Right ventricle myocardium superior (tissue), 1 donor: ENCODE measurements at regions not wholly inside any gene's neighbourhood (a gene's known extent, or its start where the extent isn't known, plus 50 kb on each side); places are given as distances from the start of the nearest gene placed in this dataset.
"Not testable (repeated sequence)": the region's sequence is repeated elsewhere in the genome, so short reads cannot be mapped to it uniquely, and the experiment has no call there.

Experiments
- ATAC-seq: fragments of 200-7000 bp; cut with Tn5 transposase; one replicate; pipeline ENCODE4 v1.9.1; 2020; ENCODE audit warnings: mild to moderate bottlenecking; ENCODE audit not compliant: poor library complexity
- DNase-seq: peaks from one replicate; pipeline ENCODE4 v3.0.0-alpha.2; 2020
- intact Hi-C: fragments of 100-400 bp; cut with DNase I; formaldehyde crosslinking; loops from one replicate; pipeline ENCODE4 v1.11.2; 2022
- donor health status: DM: no; HTN: yes; CAD: no; lungs with severe emphysema.

DNA sequence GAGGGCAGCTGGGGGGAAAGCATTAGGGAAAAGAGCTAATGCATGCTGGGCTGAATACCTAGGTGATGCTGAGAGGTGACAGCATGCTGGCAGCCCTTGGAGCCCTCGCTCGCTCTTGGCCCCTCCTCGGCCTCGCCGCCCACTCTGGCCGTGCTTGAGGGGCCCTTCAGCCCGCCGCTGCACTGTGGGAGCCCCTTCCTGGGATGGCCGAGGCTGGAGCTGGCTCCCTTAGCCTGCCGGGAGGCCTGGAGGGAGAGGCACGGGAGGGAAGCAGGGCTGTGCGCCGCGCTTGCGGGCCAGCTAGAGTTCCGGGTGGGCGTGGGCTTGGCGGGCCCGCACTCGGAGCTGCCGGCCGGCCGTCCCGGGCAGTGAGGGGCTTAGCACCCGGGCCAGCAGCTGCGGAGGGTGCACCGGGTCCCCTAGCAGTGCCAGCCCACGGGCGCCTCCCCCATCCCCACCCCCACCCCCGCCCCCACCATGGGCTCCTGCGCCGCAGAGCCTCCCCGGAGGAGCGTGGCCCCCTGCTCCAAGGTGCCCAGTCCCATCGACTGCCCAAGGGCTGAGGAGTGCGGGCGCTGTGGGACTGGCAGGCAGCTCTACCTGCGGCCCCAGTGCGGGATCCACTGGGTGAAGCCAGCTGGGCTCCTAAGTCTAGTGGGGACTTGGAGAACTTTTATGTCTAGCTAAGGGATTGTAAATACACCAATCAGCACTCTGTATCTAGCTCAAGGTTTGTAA is 1664.7 kb downstream of the BRINP3 start:
- DNase-seq = not testable (repeated sequence)

DNA sequence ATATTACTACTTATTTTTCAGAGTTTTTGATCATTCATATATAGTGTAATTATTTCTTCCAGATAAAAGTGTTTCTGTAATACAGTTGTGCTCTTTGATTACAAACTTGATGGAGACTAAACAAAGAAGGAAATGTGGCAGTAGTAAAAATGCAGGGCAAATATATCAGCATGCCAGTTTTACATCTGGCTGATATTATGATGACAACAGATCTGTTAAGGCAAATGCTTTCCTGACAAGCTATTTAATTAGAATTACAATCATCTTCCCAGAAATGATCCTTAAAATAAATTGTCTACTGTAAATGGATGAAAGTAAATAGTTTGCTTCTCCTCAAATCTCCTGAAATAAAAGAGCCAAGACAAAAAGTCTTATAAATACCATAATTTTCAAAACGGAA is 1659.8 kb downstream of the BRINP3 start:
- no peak for ATAC-seq
- DNase-seq = no peak
- intact Hi-C loops = no loop called here

More for the DNA sequence above, 1664.7 kb downstream of the BRINP3 start:
- ATAC-seq, intact Hi-C loops: not testable (repeated sequence)

DNA sequence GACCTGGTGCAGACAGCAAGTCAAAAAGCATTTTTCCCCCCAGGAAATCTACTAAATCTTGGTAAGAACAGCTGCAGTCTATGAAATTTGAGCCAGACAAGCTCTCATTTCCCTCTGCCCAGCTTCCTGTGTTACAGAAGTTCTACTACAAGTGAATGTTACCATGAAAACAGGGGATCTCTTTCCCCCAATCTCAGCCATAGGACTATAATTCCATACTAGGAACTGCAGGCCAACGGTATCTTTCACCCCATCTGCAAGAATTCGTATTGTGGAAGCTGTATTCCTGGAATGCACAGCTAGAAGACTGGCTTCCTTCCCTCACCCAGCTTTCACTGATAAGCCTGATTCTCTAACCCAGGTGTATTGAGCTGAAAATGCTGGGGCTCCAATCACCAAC is 1655.4 kb downstream of the BRINP3 start:
- intact Hi-C loops = no loop called here
- no peak for ATAC-seq
- DNase-seq = no peak

DNA sequence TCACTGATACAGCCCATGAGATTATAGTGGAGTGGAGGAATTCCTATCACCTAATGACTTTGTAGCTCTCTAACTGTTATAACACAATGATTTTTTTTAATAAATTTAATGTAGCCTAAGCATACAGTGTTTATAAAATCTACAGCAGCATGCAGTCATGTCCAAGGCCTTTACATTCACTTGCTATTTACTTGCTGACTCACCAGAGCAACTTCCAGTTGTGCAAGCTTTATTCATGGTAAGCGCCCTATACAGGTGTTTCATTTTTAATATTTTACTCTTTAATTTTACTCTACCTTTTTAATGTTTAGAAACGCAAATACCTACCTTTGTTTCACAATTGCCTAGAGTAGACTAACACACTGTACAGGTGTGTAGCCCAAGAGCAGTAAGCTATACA is 1652.2 kb downstream of the BRINP3 start:
- no peak for ATAC-seq
- intact Hi-C loops = no loop called here

DNA sequence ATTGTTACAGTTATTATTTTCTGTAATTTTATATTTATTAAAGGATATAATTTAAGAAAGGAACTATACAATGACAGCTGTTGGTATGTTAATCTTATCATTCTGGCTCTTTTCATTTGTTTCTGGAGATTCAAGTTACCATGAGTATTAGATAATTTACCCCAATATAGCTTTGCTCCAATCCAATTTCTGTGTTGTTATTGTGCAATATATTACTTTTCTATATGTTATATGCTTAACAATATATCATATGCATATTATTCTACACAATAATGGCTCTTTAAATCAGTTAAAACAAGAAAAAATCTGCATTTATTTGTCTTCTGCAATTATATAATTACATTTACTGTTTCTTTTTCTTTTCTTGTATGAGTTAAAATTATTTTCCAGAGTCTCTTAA is 1650.9 kb downstream of the BRINP3 start:
- DNase-seq = no peak
- ATAC-seq = no peak

More for the DNA sequence above, 1652.2 kb downstream of the BRINP3 start:
- no peak for DNase-seq

DNA sequence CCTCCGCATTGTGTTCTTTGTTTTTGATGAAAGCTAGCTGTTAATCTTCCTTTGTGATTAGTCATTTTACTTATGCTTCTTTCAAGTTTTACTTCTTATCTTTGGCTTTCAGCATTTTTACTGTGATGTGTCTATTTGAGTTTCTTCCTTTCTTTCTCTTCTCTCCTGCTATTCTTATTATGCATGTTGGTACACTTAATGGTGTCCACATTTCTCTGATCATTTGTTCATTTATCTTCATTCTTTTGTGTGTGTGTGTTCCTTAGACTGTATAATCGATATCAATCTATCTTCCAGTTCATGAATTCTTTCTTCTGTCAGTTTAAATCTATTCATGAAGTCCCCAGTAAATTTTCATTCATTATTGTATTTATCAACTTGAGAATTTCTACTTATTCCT is 1650.3 kb downstream of the BRINP3 start:
- intact Hi-C loops = no loop called here

More for the DNA sequence above, 1650.9 kb downstream of the BRINP3 start:
- intact Hi-C loops = no loop called here

DNA sequence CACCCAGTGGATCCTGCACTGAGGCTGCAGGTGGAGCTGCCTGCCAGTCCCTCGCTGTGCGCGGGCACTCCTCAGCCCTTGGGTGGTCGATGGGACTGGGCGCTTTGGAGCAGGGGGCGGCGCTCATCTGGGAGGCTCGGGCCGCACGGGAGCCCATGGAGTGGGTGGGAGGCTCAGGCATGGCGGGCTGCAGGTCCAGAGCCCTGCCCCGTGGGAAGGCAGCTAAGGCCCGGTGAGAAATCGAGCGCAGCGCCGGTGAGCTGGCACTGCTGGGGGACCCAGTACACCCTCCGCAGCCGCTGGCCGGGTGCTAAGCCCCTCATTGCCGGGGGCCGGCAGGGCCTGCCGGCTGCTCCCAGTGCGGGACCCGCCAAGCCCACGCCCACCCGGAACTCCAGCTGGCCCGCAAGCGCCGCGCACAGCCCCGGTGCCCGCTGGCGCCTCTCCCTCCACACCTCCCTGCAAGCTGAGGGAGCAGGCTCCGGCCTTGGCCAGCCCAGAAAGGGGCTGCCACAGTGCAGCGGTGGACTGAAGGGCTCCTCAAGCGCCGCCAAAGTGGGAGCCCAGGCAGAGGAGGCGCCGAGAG is 1636.5 kb downstream of the BRINP3 start:
- intact Hi-C loops, DNase-seq, ATAC-seq: not testable (repeated sequence)

More for the DNA sequence above, 1650.3 kb downstream of the BRINP3 start:
- DNase-seq = no peak
- ATAC-seq = no peak

DNA sequence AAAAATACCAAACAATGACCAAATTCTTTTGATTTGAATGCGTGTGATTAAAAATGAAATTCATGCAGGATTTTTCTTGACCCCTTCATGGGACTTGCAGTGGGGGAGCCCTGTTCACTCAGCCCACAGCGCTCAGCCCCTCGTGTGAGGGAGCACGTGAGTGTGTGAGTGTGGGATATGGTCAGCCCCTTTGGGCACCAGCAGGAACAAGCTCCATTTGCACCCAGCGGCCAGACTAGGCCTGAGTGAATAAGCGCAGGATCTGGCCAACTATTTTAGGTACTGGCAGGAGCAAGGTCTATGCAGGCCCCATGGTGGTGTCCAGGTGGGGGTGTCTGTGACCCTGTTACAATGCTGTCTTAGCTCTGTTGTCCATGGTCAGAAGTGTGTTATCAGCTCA is 1631.2 kb downstream of the BRINP3 start:
- ATAC-seq (no peak), DNase-seq (no peak)
- intact Hi-C loops = no loop called here

DNA sequence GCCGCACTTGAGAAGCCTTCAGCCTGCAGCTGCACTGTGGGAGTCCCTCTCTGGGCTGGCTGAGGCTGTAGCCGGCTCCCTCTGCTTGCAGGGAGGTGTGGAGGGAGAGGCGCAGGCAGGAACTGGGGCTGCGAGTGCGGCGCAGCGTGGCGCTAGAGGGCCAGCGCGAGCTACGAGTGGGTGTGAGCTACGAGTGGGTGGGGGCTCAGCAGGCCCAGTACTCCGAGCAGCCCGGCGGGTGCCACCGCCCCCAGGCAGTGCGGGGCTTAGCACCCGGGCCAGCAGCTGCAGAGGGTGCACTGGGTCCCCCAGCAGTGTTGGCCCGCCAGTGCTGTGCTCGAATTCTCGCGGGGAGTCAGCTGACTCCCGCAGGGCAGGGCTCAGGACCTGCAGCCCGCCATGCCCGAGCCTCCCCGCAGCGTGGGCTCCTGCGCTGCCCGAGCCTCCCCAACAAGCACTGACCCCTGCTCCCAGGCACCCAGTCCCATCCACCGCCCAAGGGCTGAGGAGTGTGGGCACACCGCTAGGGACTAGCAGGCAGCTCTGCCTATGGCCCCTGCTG is 1620.1 kb downstream of the BRINP3 start:
- DNase-seq (no peak), ATAC-seq (no peak)
- intact Hi-C loops = no loop called here

DNA sequence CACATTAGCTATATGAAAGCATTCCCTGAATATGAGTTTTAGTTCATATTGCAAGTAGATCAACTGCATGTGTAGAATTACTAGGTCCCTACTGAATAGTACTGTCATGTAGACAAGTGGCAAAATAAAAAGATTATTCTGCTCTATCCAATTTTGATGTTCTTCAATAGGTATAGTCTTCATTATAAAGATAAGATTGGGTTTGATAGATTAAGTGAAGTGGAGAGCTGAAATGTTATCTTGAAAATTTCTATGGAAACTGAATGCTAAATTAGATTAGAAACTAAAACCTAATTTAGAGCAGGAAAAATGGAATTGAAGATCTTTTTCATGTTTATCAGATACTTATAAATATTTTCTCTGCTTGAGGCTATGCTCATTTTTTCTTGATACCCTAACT is 1610.0 kb downstream of the BRINP3 start:
- DNase-seq (no peak), ATAC-seq (no peak)
- intact Hi-C loops = no loop called here

DNA sequence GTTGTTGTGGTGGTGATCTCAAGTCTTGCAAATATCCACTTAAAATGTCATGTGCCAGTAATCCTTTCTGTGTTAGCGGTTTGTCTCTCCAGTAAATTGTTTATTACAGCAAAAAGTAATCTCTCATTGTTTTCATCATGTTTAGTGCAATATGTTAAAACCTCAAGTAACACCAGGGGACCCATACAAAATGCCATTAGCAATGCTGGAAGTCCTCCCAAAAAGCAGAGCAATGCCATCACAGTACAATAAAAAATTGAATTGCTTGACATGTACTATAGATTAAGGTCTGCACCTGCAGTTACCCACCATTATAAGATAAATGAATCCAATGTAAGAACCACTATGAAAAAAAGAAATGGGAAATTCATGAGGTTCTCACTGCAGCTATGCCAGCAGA is 1606.5 kb downstream of the BRINP3 start:
- ATAC-seq = no peak
- no peak for DNase-seq
- intact Hi-C loops = no loop called here

DNA sequence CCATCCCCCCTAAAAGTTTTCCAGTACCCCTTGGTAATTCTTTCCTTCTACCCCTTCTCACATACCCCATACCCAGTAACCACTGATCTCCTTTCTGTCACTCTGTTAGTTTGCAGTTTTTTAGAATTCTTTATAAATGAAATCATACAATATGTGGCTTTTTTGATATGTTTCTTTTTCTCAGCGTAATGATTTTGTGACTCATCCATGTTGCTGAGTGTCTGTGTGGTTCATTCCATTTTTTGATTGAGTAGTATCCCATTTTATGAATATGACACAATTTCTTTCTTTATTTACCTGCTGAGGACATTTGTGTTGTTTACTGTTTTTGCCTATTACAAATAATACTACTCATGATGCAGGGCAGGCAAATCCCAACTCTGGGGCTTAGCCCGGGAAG is 1605.3 kb downstream of the BRINP3 start:
- no peak for DNase-seq
- intact Hi-C loops = no loop called here
- no peak for ATAC-seq

DNA sequence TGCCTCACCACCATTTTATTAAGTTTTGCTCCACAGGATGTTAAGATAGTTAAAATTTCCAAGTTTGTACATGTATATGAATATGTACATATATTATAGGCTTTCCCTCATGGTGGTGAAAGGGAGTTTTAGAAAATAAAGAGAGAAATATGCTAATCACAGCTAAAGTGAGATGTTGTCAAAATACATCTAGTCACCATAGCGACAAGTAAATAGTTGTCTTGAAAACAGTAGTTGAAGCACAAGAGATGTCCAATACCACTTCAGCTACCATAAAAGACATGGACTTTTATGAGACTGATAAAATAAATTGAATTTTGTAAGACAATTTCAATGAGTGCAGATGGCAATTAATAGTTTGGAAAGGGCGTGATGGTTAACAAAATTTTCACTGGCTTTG is 1600.0 kb downstream of the BRINP3 start:
- ATAC-seq (no peak), DNase-seq (no peak)
- intact Hi-C loops = no loop called here

DNA sequence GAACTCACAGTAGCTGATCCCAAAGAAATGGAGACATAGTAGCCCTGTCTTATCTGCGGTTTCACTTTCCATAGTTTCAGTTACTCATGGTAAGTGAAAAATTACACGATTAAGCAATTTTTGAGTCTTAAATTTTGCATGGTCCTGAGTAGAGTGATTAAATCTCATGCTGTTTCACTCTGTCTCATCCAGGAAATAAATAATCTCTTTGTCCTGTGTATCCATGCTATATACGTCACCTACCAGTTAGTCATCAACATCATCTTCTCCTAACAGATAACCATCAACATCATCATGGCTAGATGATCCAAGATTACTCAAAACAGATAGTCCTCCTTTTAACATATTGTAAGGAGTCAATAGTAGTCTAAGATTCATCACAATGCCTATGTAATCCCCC is 1589.3 kb downstream of the BRINP3 start:
- intact Hi-C loops = no loop called here
- ATAC-seq = no peak
- no peak for DNase-seq

DNA sequence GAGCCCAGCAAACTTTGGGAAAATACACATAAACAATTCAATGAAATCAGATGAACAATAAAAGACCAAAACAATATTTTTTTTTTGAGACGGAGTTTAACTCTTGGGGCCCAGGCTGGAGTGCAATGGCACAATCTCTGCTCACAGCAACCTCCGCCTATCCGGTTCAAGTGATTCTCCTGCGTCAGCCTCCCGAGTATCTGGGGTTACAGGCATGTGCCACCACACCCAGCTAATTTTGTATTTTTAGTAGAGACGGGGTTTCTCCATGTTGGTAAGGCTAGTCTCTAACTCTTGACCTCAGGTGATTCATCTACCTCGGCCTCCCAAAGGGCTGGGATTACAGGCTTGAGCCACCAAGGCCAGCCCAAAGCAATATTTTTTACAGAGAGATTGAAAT is 1588.5 kb downstream of the BRINP3 start:
- intact Hi-C loops = no loop called here
- DNase-seq (no peak), ATAC-seq (no peak)

DNA sequence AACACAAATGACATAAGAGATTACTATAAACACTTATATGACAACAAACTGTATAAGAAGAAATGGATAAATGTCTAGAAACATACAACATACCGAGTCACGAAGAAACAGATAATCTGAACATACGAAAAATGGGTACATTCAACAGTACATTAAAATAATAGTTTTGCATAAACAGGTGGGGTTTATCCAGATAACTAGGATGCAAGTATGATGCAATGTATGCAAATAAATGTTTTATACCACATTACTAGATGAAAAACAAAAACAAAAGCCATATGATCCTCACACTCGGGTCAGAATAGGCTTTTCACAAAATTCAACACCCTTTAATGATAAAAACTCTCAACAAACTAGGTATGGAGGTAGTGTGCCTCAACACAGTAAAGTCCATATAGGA is 1585.7 kb downstream of the BRINP3 start:
- intact Hi-C loops = no loop called here
- ATAC-seq (no peak), DNase-seq (no peak)

DNA sequence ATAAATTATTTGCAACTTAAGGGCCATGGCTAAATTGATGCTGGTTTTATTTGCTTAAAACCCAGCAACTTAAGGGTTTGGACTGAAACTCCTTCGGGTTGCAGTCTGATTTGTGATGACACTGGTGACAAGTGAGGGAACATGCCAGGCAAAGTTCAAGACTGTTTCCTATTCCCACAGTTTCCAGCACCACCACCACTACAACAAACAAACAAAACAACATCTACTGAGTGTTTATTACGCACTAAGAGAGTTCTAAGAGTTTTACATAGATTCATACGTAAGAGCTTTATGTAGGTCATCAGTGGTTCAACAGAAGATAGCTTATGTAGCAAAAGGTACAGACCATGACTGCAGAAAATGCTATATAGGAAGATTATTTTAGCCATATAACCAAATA is 1582.1 kb downstream of the BRINP3 start:
- intact Hi-C loops = no loop called here
- DNase-seq (no peak), ATAC-seq (no peak)

DNA sequence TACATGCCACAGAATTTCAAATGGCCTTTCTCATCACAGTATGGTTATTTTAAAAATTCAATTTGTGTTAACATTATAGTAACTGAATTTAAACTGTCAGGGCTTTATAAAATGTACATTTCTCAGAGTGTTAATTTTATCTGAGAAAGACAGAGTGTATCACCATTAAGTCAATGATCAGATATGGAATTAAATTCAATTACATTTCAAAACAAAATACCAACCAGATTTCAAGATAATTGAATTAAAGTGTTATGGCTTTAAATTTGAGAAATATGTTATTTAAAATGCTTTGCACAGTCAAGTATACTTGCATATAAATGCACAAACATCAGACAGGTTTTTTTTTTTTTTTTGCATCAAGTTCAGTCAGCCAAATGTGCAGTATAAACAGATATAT is 1574.4 kb downstream of the BRINP3 start:
- no peak for DNase-seq
- intact Hi-C loops = no loop called here
- no peak for ATAC-seq

DNA sequence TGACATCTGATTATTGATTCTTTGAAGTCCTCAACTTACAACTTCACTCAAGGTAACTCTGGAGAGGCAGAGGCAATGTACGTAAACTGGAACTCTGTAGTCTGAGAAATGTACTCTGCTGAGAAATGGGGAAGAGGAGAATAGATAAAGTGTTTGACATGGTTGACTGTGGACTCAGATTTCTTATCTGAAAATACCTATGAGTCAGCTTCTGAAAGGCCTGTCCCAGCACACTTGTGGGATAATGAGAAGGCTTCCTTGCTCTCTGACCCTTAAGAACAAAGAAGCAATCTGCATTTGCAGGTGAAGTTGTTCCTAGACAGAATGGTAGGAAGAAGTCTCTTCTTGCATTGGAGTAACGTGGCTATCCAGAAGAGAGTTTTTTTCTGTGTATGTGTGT is 1573.5 kb downstream of the BRINP3 start:
- intact Hi-C loops = no loop called here
- no peak for DNase-seq
- ATAC-seq = no peak

DNA sequence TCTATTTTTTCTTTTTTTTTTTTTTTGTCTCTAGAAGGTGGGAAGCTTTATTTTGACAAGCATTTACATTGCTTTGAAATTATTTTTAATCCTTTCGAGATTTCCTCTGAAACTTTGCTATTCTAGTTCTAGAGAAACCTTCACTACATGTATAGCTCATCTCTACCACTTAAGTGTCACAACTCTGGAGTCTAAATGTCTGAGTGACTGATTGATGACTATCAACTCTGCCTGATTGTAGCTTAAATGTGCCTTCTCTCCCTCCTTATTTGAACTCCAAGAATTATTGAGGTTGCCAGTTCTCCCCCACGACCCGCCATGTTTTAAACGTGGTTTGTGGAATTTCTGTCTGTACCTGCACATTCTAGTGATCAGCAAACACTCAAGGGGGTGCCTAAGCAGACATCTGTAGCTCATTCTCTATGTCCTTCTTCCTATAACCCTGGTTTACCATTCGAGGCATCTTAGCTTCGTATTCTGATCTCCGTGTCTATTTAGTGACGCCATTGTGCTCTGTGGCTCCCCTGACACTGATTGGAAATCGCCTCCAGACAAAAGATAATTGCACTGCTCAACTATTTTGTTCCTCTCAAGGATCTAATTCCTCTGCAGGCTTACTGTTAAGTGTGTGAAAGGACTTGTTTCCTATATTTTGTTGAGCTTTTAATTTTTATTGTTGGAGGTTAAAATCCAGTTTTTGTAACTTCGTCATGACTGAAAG is 1570.6 kb downstream of the BRINP3 start:
- DNase-seq (no peak), ATAC-seq (no peak)
- intact Hi-C loops = no loop called here
